GM12892 (cell line): ENCODE measurements at regions not wholly inside any gene's neighbourhood (a gene's known extent, or its start where the extent isn't known, plus 50 kb on each side); places are given as distances from the start of the nearest gene placed in this dataset.

Experiments
- DNase-seq: peaks from one replicate; pipeline ENCODE4 v3.0.0; 2011; ENCODE audit not compliant: insufficient read length
- FAIRE-seq: peaks from 2 replicates; lab custom pipeline; 2011; peaks lifted over from hg19 to GRCh38; lab: Jason Lieb, UNC
- POLR2A ChIP-seq: IDR thresholded peaks from 2 replicates; pipeline ENCODE4 v1.6.1; 2011; ENCODE audit warnings: low read depth, low read length, control low read depth
- POLR2AphosphoS5 ChIP-seq: IDR thresholded peaks from 2 replicates; pipeline ENCODE4 v1.6.1; 2011; ENCODE audit warnings: low read depth, low read length, control low read depth
- TAF1 ChIP-seq: IDR thresholded peaks from 2 replicates; pipeline ENCODE4 v1.6.1; 2011; ENCODE audit warnings: low read depth, mild to moderate bottlenecking, control low read depth, low read length, borderline replicate concordance

DNA sequence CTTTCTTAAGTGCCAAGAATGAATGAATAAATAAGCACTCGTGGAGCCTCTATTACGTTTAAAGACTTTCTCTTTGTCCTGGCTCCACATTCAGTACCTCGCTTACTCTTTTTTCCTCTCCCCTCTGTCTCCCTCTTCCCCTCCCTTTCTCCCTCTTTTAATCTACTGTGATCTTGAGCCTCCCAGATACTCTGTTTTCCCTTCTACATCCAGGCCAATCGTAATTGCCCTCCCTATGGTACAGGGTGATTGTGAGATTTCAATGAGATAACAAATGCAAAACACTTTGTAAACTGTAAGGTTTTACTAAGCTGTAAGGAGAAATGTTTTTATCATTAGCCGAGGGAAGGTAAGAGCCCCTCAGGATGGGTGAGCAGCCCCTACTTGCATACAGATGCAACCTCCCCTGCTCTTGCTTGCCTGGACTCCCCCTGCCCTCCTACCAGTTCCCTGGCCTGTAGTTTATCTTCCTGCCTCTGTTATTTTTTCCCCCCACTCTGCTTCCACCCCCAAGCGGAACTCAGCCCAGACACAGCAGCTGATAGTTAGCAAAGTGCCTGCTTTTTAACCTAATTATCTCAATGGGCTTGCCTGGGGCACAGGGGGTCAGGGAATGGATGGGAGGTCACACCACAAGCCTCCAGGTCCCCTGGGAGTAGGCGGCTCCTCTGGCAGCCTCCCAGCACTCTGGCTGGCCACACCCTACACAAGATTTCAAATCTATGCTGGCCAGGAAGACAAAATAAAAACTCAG, 76.9 kb upstream of the CADM1 start:
- DNase-seq (no peak), FAIRE-seq (peak; percentile 5)
- TF ChIP-seq TAF1 (no peak), POLR2AphosphoS5 (no peak), POLR2A (no peak)

DNA sequence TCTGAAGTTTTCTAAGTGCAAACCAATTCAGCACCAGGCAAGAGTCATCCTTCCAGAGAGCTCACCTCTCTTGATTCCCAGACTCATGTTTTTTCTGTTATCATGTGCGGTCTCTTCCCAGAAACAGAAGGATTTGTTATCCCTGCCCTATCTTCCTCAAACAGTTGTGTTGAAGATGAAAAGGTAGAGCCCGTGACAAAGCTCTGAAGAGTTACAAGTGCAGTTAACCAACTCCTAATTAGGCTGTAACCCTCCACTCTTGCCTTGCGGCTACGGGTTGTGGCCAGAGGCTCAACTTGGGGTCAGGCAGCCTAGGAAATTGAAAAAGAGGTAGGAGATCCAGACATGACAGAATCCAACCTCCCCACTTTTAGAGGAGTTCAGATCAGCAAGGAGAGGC, 76.2 kb upstream of the CADM1 start:
- no peak for FAIRE-seq
- TF ChIP-seq TAF1 (no peak), POLR2AphosphoS5 (no peak), POLR2A (no peak)

GRCh38 chr11:115579181-115579825, 75.1 kb upstream of the CADM1 start:
- no peak for DNase-seq
- TF ChIP-seq POLR2A = no peak
- no peak for TF ChIP-seq TAF1
- no peak for TF ChIP-seq POLR2AphosphoS5
- FAIRE-seq = no peak

More for the DNA sequence above, 76.2 kb upstream of the CADM1 start:
- no peak for DNase-seq

- DNase-seq = no peak
- TF ChIP-seq POLR2A = no peak
- no peak for TF ChIP-seq TAF1
- no peak for TF ChIP-seq POLR2AphosphoS5
- no peak for FAIRE-seq
Measured at GRCh38 chr11:115578275-115578674, 74.1 kb upstream of the CADM1 start.

DNA sequence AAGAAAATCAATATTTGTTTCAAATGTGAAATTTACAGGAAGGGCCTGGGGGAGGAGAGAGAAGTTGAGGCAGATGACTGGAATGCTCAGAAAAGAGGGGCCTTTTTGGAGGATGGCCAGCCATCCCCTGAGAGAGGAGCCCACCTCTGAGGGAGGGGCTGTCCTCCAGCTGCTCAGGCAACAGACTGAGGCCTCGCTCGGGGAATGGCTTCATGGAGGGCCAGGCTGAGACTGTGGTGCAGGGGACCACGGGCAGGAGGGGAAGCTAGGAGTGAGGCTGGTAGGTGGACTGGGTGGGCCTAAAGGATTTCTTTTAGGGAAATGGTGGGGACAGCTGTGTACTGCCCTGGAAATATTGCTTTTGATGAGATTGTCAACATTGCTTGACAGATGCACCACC, 73.5 kb upstream of the CADM1 start:
- FAIRE-seq = no peak
- TF ChIP-seq POLR2A (no peak), TAF1 (no peak), POLR2AphosphoS5 (no peak)
- DNase-seq = no peak

- DNase-seq (no peak), FAIRE-seq (no peak)
- no peak for TF ChIP-seq TAF1
- TF ChIP-seq POLR2A = no peak
- TF ChIP-seq POLR2AphosphoS5 = no peak
Measured at GRCh38 chr11:115576606-115577380, 72.6 kb upstream of the CADM1 start.

GRCh38 chr11:115572551-115572950, 68.3 kb upstream of the CADM1 start:
- TF ChIP-seq POLR2A (no peak), TAF1 (no peak), POLR2AphosphoS5 (no peak)
- no peak for DNase-seq
- no peak for FAIRE-seq

- DNase-seq (no peak), FAIRE-seq (no peak)
- TF ChIP-seq TAF1 (no peak), POLR2A (no peak), POLR2AphosphoS5 (no peak)
Measured at GRCh38 chr11:115566180-115566764, 62.1 kb upstream of the CADM1 start.

DNA sequence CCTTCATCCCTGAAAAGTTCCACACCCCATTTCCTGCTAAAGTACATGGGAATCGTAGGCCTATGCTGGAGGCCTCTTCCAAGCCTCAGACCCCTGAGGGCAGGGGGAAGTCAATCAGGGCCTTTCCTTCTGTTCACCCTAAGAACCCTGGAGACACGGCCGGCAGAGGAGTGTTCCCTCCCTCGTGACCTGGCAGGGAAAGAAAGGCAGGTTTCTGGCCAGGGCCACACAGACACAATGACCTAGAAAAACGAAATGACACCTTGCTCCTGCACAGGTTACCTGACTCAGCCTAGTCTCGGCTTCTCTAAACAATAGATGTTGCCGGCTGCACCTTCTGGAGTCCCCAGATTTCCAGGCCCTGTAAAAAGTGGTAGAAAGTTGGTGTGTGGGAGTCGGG, 60.6 kb upstream of the CADM1 start:
- TF ChIP-seq TAF1 (no peak), POLR2A (no peak), POLR2AphosphoS5 (no peak)
- no peak for DNase-seq
- FAIRE-seq = no peak

- TF ChIP-seq POLR2AphosphoS5 = no peak
- no peak for TF ChIP-seq TAF1
- FAIRE-seq (no peak), DNase-seq (no peak)
Measured at GRCh38 chr11:115561116-115561515, 56.9 kb upstream of the CADM1 start.

GRCh38 chr11:115558635-115559034, 54.4 kb upstream of the CADM1 start:
- TF ChIP-seq POLR2AphosphoS5 (no peak), POLR2A (no peak), TAF1 (no peak)
- DNase-seq = no peak
- FAIRE-seq = no peak

DNA sequence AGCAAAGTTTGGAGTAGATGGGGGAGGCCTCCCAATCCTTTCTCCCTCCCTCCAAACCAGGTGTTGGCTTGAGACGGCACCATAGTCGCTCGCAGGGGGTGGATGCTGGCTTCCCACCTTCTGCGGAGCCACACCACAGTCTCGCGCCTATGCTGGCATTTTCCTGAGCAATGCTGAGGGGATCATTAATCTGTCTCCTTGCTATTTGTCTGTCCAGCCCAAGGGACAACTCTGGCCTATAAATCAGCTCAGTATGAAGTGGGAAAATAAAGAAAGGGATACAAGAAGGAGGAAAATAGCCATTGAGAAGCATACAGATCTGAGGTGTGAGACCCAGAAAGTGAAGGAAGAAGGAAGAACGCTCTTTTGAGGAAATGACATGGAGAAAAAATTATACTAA, 53.5 kb upstream of the CADM1 start:
- TF ChIP-seq POLR2AphosphoS5 (no peak), POLR2A (no peak), TAF1 (no peak)
- DNase-seq (no peak), FAIRE-seq (no peak)
